HepG2 (cell line): ENCODE measurements at regions not wholly inside any gene's neighbourhood (a gene's known extent, or its start where the extent isn't known, plus 50 kb on each side); places are given as distances from the start of the nearest gene placed in this dataset.

ENCODE experiments used
- ATAC-seq: fragments of 200-7000 bp; cut with Tn5 transposase; 3 replicates; pipeline ENCODE4 v1.9.1; 2020; ENCODE audit warnings: mild to moderate bottlenecking, moderate library complexity
- BruUV-seq: library from RNA; stranded (reverse); fragments of 400-500 nt; replicated peaks from 2 replicates; lab custom pipeline; 2021; lab: Mats Ljungman, UMichigan
- CTCF ChIA-PET: fragments of 300-600 bp; formaldehyde crosslinking; extraction: SDS; loops from one replicate; lab custom pipeline; 2021; ENCODE audit warnings: low total read pairs, inconsistent platforms, low intra/inter-chr PET ratio; lab: Yijun Ruan, JAX
- POLR2A ChIA-PET: fragments of 350-600 bp; sonication (Branson Sonifier 250); formaldehyde crosslinking; loops from one replicate; lab custom pipeline; 2020; ENCODE audit warnings: antibody characterized with exemption, inconsistent platforms; lab: Yijun Ruan, JAX
- DNase-seq: peaks from one replicate; pipeline ENCODE4 v3.0.0-alpha.2; 2015; ENCODE audit warnings: low spot score
- FAIRE-seq: peaks from 3 replicates; lab custom pipeline; 2011; peaks lifted over from hg19 to GRCh38; lab: Jason Lieb, UNC
- H2AFZ ChIP-seq: one replicate; pipeline ENCODE4 v1.6.1; 2011; ENCODE audit warnings: low read length, inconsistent platforms
- H3K27ac ChIP-seq: fragments of 300-600 bp; 3 replicates; pipeline ENCODE4 v1.8.0; 2011; ENCODE audit warnings: mixed run types, mild to moderate bottlenecking, mixed read lengths, low read length, inconsistent platforms; ENCODE audit not compliant: insufficient read depth; ENCODE audit errors: extremely low read length
- H3K27me3 ChIP-seq, 2 experiments: fragments of 200-600 bp in 1 of 2; 2 replicates in 1 of 2; 3 replicates in 1 of 2; pipeline versions ENCODE4 v1.6.0 to v1.8.0; 2011; ENCODE audit warnings: low read length in 2 of 2, mild to moderate bottlenecking in 2 of 2, moderate library complexity in 2 of 2, inconsistent platforms in 1 of 2; ENCODE audit not compliant: insufficient read depth in 2 of 2, control insufficient read depth in 1 of 2
- H3K36me3 ChIP-seq, 2 experiments: fragments of 200-600 bp in 1 of 2; replicated peaks in 1 of 2; 2 replicates in 1 of 2; 3 replicates in 1 of 2; pipeline versions ENCODE4 v1.5.1 to v1.8.0; 2011; ENCODE audit warnings: low read length in 2 of 2, inconsistent platforms in 1 of 2; ENCODE audit not compliant: insufficient read depth in 2 of 2, control insufficient read depth in 1 of 2
- H3K4me1 ChIP-seq: 2 replicates; pipeline ENCODE4 v1.5.1; 2012; ENCODE audit warnings: low read length, inconsistent platforms; ENCODE audit not compliant: insufficient read depth
- H3K4me2 ChIP-seq: 2 replicates; pipeline ENCODE4 v1.6.0; 2011; ENCODE audit warnings: low read depth, low read length, inconsistent platforms
- H3K4me3 ChIP-seq, 3 experiments: fragments of 200-600 bp in 1 of 3; sonication (generic), shearing (Covaris generic) in 1 of 3; replicated peaks in 1 of 3; 2 replicates each; pipeline ENCODE4 v1.5.1; 2011 to 2016; ENCODE audit warnings: low read length in 3 of 3, inconsistent platforms in 2 of 3, low read depth in 2 of 3, mild to moderate bottlenecking in 2 of 3, control low read depth in 1 of 3, mixed read lengths in 1 of 3; ENCODE audit not compliant: insufficient read depth in 1 of 3
- H3K79me2 ChIP-seq: one replicate; pipeline ENCODE4 v1.6.1; 2011; ENCODE audit warnings: low read length, inconsistent platforms; ENCODE audit not compliant: insufficient read depth
- H3K9ac ChIP-seq: 2 replicates; pipeline ENCODE4 v1.6.0; 2011; ENCODE audit warnings: mild to moderate bottlenecking, low read depth, low read length, inconsistent platforms; ENCODE audit not compliant: insufficient read depth
- H3K9me3 ChIP-seq: 2 replicates; pipeline ENCODE4 v1.5.1; 2012; ENCODE audit warnings: mild to moderate bottlenecking, low read length
- H4K20me1 ChIP-seq: 2 replicates; pipeline ENCODE4 v1.6.0; 2011; ENCODE audit warnings: inconsistent platforms, mild to moderate bottlenecking, low read length, moderate library complexity; ENCODE audit not compliant: insufficient read depth
- AHR ChIP-seq: IDR thresholded peaks from 2 replicates; pipeline ENCODE4 v1.6.1; 2018; ENCODE audit warnings: missing genetic modification reagents, missing compliant biosample characterization
- AKAP8 ChIP-seq: sonication (generic); formaldehyde crosslinking; IDR thresholded peaks from 2 replicates; pipeline ENCODE4 v1.5.1; 2020; ENCODE audit warnings: mild to moderate bottlenecking, missing genetic modification reagents
- ATM ChIP-seq: fragments of 450-650 bp; IDR thresholded peaks from 2 replicates; pipeline ENCODE4 v1.7.1; 2017; ENCODE audit warnings: mild to moderate bottlenecking, borderline replicate concordance
- CENPT ChIP-seq: sonication (generic); formaldehyde crosslinking; IDR thresholded peaks from 2 replicates; pipeline ENCODE4 v1.8.0; 2022; ENCODE audit warnings: low read depth, mild to moderate bottlenecking, moderate library complexity, missing genetic modification reagents
- CREB3 ChIP-seq: sonication (generic); formaldehyde crosslinking; IDR thresholded peaks from 2 replicates; pipeline ENCODE4 v1.5.0; 2020; ENCODE audit warnings: missing genetic modification reagents
- FOXC1 ChIP-seq: sonication (generic); formaldehyde crosslinking; IDR thresholded peaks from 2 replicates; pipeline ENCODE4 v1.8.0; 2022; ENCODE audit warnings: mild to moderate bottlenecking, missing genetic modification reagents, borderline replicate concordance
- HDAC6 ChIP-seq: fragments of 200-600 bp; sonication (generic); IDR thresholded peaks from 2 replicates; pipeline ENCODE4 v1.7.0; 2017; ENCODE audit warnings: mild to moderate bottlenecking, antibody characterized with exemption, low read length, low read depth
- HES4 ChIP-seq: sonication (generic); formaldehyde crosslinking; IDR thresholded peaks from 2 replicates; pipeline ENCODE4 v1.9.0; 2021; ENCODE audit warnings: mild to moderate bottlenecking, missing genetic modification reagents, borderline replicate concordance
- HOXA5 ChIP-seq: sonication (generic); formaldehyde crosslinking; IDR thresholded peaks from 2 replicates; pipeline ENCODE4 v1.4.0; 2020; ENCODE audit warnings: missing genetic modification reagents
- MED8 ChIP-seq: sonication (generic); formaldehyde crosslinking; IDR thresholded peaks from 2 replicates; pipeline ENCODE4 v1.8.1; 2023; ENCODE audit warnings: mild to moderate bottlenecking, missing genetic modification reagents; ENCODE audit not compliant: insufficient replicate concordance
- NFATC3 ChIP-seq: sonication (generic); formaldehyde crosslinking; IDR thresholded peaks from 2 replicates; pipeline ENCODE4 v1.5.1; 2020; ENCODE audit warnings: mild to moderate bottlenecking, missing genetic modification reagents
- RBM39 ChIP-seq: fragments of 200-400 bp; formaldehyde crosslinking; IDR thresholded peaks from one replicate; pipeline ENCODE4 v1.6.1; 2018; ENCODE audit warnings: antibody characterized with exemption, mild to moderate bottlenecking, low read depth, low read length; ENCODE audit not compliant: poor library complexity, severe bottlenecking
- SNAPC2 ChIP-seq: sonication (generic); formaldehyde crosslinking; IDR thresholded peaks from 2 replicates; pipeline ENCODE4 v1.8.1; 2022; ENCODE audit warnings: mild to moderate bottlenecking, missing genetic modification reagents
- SOX6 ChIP-seq, 2 experiments: fragments of 450-650 bp in 1 of 2; sonication (generic) in 1 of 2; formaldehyde crosslinking in 1 of 2; IDR thresholded peaks; 2 replicates each; pipeline versions ENCODE4 v1.4.0 to v1.6.1; 2017 to 2020; ENCODE audit warnings: antibody characterized with exemption in 1 of 2, mild to moderate bottlenecking in 1 of 2, missing genetic modification reagents in 1 of 2
- SSRP1 ChIP-seq: IDR thresholded peaks from 2 replicates; pipeline ENCODE4 v1.6.1; 2016; ENCODE audit warnings: control low read depth
- ZNF160 ChIP-seq: sonication (generic); formaldehyde crosslinking; IDR thresholded peaks from 2 replicates; pipeline ENCODE4 v1.8.0; 2022; ENCODE audit warnings: mild to moderate bottlenecking, inconsistent platforms, missing genetic modification reagents
- ZNF724P ChIP-seq: sonication (generic); formaldehyde crosslinking; IDR thresholded peaks from 2 replicates; pipeline ENCODE4 v1.8.0; 2022; ENCODE audit warnings: missing genetic modification reagents, borderline replicate concordance
- ZSCAN12 ChIP-seq: sonication (generic); formaldehyde crosslinking; IDR thresholded peaks from 2 replicates; pipeline ENCODE4 v1.9.0; 2021; ENCODE audit warnings: mild to moderate bottlenecking, missing genetic modification reagents
- ZSCAN30 ChIP-seq: sonication (generic); formaldehyde crosslinking; IDR thresholded peaks from 2 replicates; pipeline ENCODE4 v1.5.0; 2020; ENCODE audit warnings: mild to moderate bottlenecking, missing genetic modification reagents
- ZZZ3 ChIP-seq: sonication (generic); formaldehyde crosslinking; IDR thresholded peaks from 2 replicates; pipeline ENCODE4 v1.4.0; 2020; ENCODE audit warnings: missing genetic modification reagents, mild to moderate bottlenecking, borderline replicate concordance
- WGBS: methylation state at CpG from one replicate; pipeline ENCODE4 v1.1.6; 2017; ENCODE audit warnings: low lambda C conversion rate; 5-methylcytosine and 5-hydroxymethylcytosine counted together
- in situ Hi-C: cut with HindIII; loops from 2 replicates; pipeline ENCODE4 v1.10.0; 2017; ENCODE audit warnings: low pct_unique_long_range_greater_than_20kb; ENCODE audit not compliant: extremely low pct_ligation_motif_present
- intact Hi-C: fragments of 100-400 bp; cut with micrococcal nuclease; formaldehyde crosslinking; loops from one replicate; pipeline ENCODE4 v1.10.0; 2022; ENCODE audit not compliant: unreplicated experiment

- TF ChIP-seq RBM39 = no peak
- TF ChIP-seq NFATC3 (CRISPR knock-in tag) = no peak
- no peak for TF ChIP-seq HES4 (CRISPR knock-in tag)
- no peak for TF ChIP-seq FOXC1 (CRISPR knock-in tag)
- no peak for TF ChIP-seq HDAC6
- TF ChIP-seq CENPT (CRISPR knock-in tag) = no peak
- no peak for TF ChIP-seq ZSCAN12 (CRISPR knock-in tag)
- no peak for TF ChIP-seq SOX6 (IDR thresholded peaks at IDR 0.05)
- no peak for TF ChIP-seq SOX6 (CRISPR knock-in tag; IDR thresholded peaks at IDR 0.05)
- TF ChIP-seq AKAP8 = no peak
- TF ChIP-seq SSRP1 (CRISPR knock-in tag) = no peak
- TF ChIP-seq AHR (CRISPR knock-in tag) = no peak
- TF ChIP-seq ZSCAN30 (CRISPR knock-in tag) = no peak
- no peak for TF ChIP-seq ZNF724P (CRISPR knock-in tag)
- no peak for TF ChIP-seq CREB3
- TF ChIP-seq SNAPC2 (CRISPR knock-in tag) = no peak
- TF ChIP-seq MED8 (CRISPR knock-in tag) = no peak
- TF ChIP-seq ZNF160 = no peak
- no peak for TF ChIP-seq ATM
- TF ChIP-seq HOXA5 (CRISPR knock-in tag) = no peak
- TF ChIP-seq ZZZ3 (CRISPR knock-in tag) = no peak
These were observed 242.8 kb upstream of the SGCG start for GRCh38 chr13:22937953-22938352.

More at GRCh38 chr13:22937953-22938352, 242.8 kb upstream of the SGCG start:
- no TSS peak for BruUV-seq
- in situ Hi-C loops = loop anchor here (10.0 kb wide), 1 partner anchor 1417 kb away; no protein-coding TSS in a partner anchor
- intact Hi-C loops = loop anchor here (10.0 kb wide), 1 partner anchor 1417 kb away; no protein-coding TSS in a partner anchor
- Histone ChIP-seq H3K4me1 (no peaks in the 10 kb centered on the region), H3K9me3 (no peaks in the 10 kb centered on the region), H3K27ac (no peak overlapping the region), H3K27me3 (peaks cover 0 to 3% of the 10 kb centered on the region in 2 experiments; a peak in 2 of 5 replicates), H3K79me2 (no peaks in the 10 kb centered on the region), H3K4me3 (no peak overlapping the region), H3K36me3 (no peaks in the 10 kb centered on the region), H4K20me1 (no peaks in the 10 kb centered on the region), H3K4me2 (no peak overlapping the region), H2AFZ (no peak overlapping the region), H3K9ac (no peak overlapping the region)
- WGBS = 60% methylated on average over 5 of the region's 5 CpGs
- ChIA-PET CTCF (no interaction called here), POLR2A (no interaction called here)
- ATAC-seq = no peak
- no peak for FAIRE-seq
- DNase-seq = no peak
